ENCODE measurements at regions not wholly inside any gene's neighbourhood (a gene's known extent, or its start where the extent isn't known, plus 50 kb on each side); places are given as distances from the start of the nearest gene placed in this dataset.

DNA sequence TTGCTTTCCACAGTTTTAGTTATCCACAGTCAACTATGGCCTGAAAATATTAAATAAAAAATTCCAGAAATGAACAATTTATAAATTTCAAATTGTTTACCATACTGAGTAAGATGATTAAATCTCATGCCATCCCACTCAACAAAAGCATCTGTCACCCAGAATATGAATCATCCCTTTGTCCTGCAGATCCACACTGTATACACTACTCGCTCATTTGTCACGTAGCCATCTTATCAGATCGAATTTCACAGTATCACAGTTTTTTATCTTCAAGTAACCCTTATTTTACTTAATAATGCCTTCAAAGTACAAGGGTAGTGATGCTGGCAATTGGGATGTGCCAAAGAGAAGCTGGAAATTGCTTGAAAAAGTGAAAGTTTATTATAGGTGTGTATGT is 291.8 kb upstream of the LRATD1 start (continued):
- no peak for TF ChIP-seq RNF2 (IDR thresholded peaks at IDR 0.05; ENCODE audit: borderline replicate concordance, low read depth, low read length, missing control alignments, poor library complexity, severe bottlenecking)
- no peak for TF ChIP-seq KDM1A (IDR thresholded peaks at IDR 0.05; ENCODE audit: borderline replicate concordance, low read length)
- no peak for TF ChIP-seq SAP30 (IDR thresholded peaks at IDR 0.05; ENCODE audit: insufficient read depth, insufficient replicate concordance, low read length)
- no peak for TF ChIP-seq BACH1 (IDR thresholded peaks at IDR 0.05; ENCODE audit: low read length)
- TF ChIP-seq, protein P1, sequence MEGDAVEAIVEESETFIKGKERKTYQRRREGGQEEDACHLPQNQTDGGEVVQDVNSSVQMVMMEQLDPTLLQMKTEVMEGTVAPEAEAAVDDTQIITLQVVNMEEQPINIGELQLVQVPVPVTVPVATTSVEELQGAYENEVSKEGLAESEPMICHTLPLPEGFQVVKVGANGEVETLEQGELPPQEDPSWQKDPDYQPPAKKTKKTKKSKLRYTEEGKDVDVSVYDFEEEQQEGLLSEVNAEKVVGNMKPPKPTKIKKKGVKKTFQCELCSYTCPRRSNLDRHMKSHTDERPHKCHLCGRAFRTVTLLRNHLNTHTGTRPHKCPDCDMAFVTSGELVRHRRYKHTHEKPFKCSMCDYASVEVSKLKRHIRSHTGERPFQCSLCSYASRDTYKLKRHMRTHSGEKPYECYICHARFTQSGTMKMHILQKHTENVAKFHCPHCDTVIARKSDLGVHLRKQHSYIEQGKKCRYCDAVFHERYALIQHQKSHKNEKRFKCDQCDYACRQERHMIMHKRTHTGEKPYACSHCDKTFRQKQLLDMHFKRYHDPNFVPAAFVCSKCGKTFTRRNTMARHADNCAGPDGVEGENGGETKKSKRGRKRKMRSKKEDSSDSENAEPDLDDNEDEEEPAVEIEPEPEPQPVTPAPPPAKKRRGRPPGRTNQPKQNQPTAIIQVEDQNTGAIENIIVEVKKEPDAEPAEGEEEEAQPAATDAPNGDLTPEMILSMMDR (IDR thresholded peaks at IDR 0.05; ENCODE audit: control extremely low read depth in 1 of 3, insufficient read depth in 1 of 3, low read depth in 1 of 3, low read length in 3 of 3), result no peak
- TF ChIP-seq, protein P2, sequence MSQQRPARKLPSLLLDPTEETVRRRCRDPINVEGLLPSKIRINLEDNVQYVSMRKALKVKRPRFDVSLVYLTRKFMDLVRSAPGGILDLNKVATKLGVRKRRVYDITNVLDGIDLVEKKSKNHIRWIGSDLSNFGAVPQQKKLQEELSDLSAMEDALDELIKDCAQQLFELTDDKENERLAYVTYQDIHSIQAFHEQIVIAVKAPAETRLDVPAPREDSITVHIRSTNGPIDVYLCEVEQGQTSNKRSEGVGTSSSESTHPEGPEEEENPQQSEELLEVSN (IDR thresholded peaks at IDR 0.05), result no peak
- no peak for TF ChIP-seq TCF12 (IDR thresholded peaks at IDR 0.05; ENCODE audit: low read depth, low read length)

All from H1 (cell line).